Panc1 (cell line): ENCODE measurements at regions not wholly inside any gene's neighbourhood (a gene's known extent, or its start where the extent isn't known, plus 50 kb on each side); places are given as distances from the start of the nearest gene placed in this dataset.

Experiments
- ATAC-seq: fragments of 200-7000 bp; cut with Tn5 transposase; 2 replicates; pipeline ENCODE4 v1.9.1; 2020; ENCODE audit warnings: mild to moderate bottlenecking, moderate library complexity
- BruUV-seq: library from RNA; stranded (reverse); fragments of 400-500 nt; replicated peaks from 2 replicates; lab custom pipeline; 2021; lab: Mats Ljungman, UMichigan
- CTCF ChIA-PET: fragments of 300-600 bp; sonication (Branson Sonifier 250); formaldehyde crosslinking; loops from one replicate; lab custom pipeline; 2022; ENCODE audit warnings: antibody characterized with exemption; lab: Charles Lee
- POLR2A ChIA-PET: fragments of 300-600 bp; sonication (Branson Sonifier 250); formaldehyde crosslinking; loops from one replicate; lab custom pipeline; 2022; ENCODE audit warnings: antibody characterized with exemption; lab: Charles Lee
- DNase-seq: peaks from one replicate; pipeline ENCODE4 v3.0.0-alpha.2; 2010; ENCODE audit warnings: low read depth, low spot score
- H3K27ac ChIP-seq: 2 replicates; pipeline ENCODE4 v1.5.1; 2011; ENCODE audit warnings: mild to moderate bottlenecking, low read length, inconsistent platforms
- H3K27me3 ChIP-seq: fragments of 200-500 bp; sonication (Bioruptor generic); 2 replicates; pipeline ENCODE4 v1.6.0; 2014; ENCODE audit warnings: low read length, inconsistent platforms; ENCODE audit not compliant: control insufficient read depth, insufficient read depth
- H3K36me3 ChIP-seq: fragments of 200-500 bp; sonication (Bioruptor generic); 2 replicates; pipeline ENCODE4 v1.5.1; 2014; ENCODE audit warnings: inconsistent platforms, mild to moderate bottlenecking, low read length, moderate library complexity; ENCODE audit not compliant: control insufficient read depth, insufficient read depth
- H3K4me1 ChIP-seq: 2 replicates; pipeline ENCODE4 v1.5.1; 2011; ENCODE audit warnings: inconsistent platforms, mild to moderate bottlenecking, low read length, moderate library complexity; ENCODE audit not compliant: control insufficient read depth, insufficient read depth
- H3K4me3 ChIP-seq, 2 experiments: 2 replicates each; pipeline ENCODE4 v1.5.1; 2011 to 2012; ENCODE audit warnings: low read depth in 2 of 2, low read length in 2 of 2, mild to moderate bottlenecking in 2 of 2, inconsistent platforms in 1 of 2, moderate library complexity in 1 of 2
- H3K9me3 ChIP-seq: fragments of 200-500 bp; sonication (Bioruptor generic); 2 replicates; pipeline ENCODE4 v1.5.1; 2014; ENCODE audit warnings: low read depth, mild to moderate bottlenecking, inconsistent platforms, low read length, moderate library complexity; ENCODE audit not compliant: control insufficient read depth, insufficient read depth
- CTCF ChIP-seq: fragments of 450-650 bp; IDR thresholded peaks from 2 replicates; pipeline ENCODE4 v1.5.1; 2017; ENCODE audit warnings: mild to moderate bottlenecking
- POLR2AphosphoS5 ChIP-seq: IDR thresholded peaks from 2 replicates; pipeline ENCODE4 v1.6.1; 2012; ENCODE audit warnings: mild to moderate bottlenecking, low read depth, low read length, moderate library complexity
- REST ChIP-seq, 2 experiments: IDR thresholded peaks; 2 replicates each; pipeline ENCODE4 v1.6.1; 2011 to 2012; ENCODE audit warnings: low read depth in 2 of 2, control low read depth in 1 of 2, low read length in 1 of 2, mild to moderate bottlenecking in 1 of 2, moderate library complexity in 1 of 2; ENCODE audit not compliant: insufficient read depth in 1 of 2
- SIN3A ChIP-seq: IDR thresholded peaks from 2 replicates; pipeline ENCODE4 v1.6.1; 2012; ENCODE audit warnings: low read depth, mild to moderate bottlenecking, low read length, moderate library complexity, borderline replicate concordance; ENCODE audit not compliant: insufficient read depth
- TCF7L2 ChIP-seq: IDR thresholded peaks from 2 replicates; pipeline ENCODE4 v1.6.1; 2011; ENCODE audit warnings: mild to moderate bottlenecking, low read depth, low read length, inconsistent platforms
- in situ Hi-C: cut with HindIII; loops from 2 replicates; pipeline ENCODE4 v1.10.0; 2016; ENCODE audit warnings: low sequenced_read_pairs, low pct_unique_long_range_greater_than_20kb
- intact Hi-C: fragments of 100-400 bp; cut with micrococcal nuclease; formaldehyde crosslinking; loops from one replicate; pipeline ENCODE4 v1.10.0; 2022; ENCODE audit not compliant: unreplicated experiment

GRCh38 chr2:240226672-240227537 lies 86.4 kb upstream of the OTOS start:
- intact Hi-C loops (no loop called here), in situ Hi-C loops (no loop called here)
- Histone ChIP-seq H3K27ac (no peak overlapping the region), H3K27me3 (peaks cover 8% of the 10 kb centered on the region; the same call in 1 of the 2 replicates), H3K4me3 (no peak overlapping the region), H3K36me3 (no peaks in the 10 kb centered on the region), H3K4me1 (no peaks in the 10 kb centered on the region), H3K9me3 (peaks cover 3% of the 10 kb centered on the region; the same call in 1 of the 2 replicates)
- ATAC-seq (no peak), DNase-seq (no peak)
- ChIA-PET POLR2A (no interaction called here), CTCF (no interaction called here)
- no TSS peak for BruUV-seq
- TF ChIP-seq POLR2AphosphoS5 = no peak
- no peak for TF ChIP-seq REST (IDR thresholded peaks at IDR 0.05; ENCODE audit: insufficient read depth in 1 of 2, low read depth in 2 of 2, low read length in 1 of 2)
- TF ChIP-seq CTCF = no peak
- no peak for TF ChIP-seq SIN3A
- no peak for TF ChIP-seq TCF7L2

GRCh38 chr2:240227538-240228428 lies 87.3 kb upstream of the OTOS start:
- POLR2A ChIA-PET = interaction anchor here (0.6 kb wide), 1 partner anchor 121 kb away, joined by 3 read pairs; no protein-coding TSS in a partner anchor
- CTCF ChIA-PET = no interaction called here
- in situ Hi-C loops (no loop called here), intact Hi-C loops (no loop called here)
- DNase-seq (no peak), ATAC-seq (no peak)
- Histone ChIP-seq H3K9me3 (peaks cover 3% of the 10 kb centered on the region; the same call in 1 of the 2 replicates), H3K4me3 (no peak overlapping the region), H3K27me3 (peaks cover 4% of the 10 kb centered on the region; the same call in 1 of the 2 replicates), H3K36me3 (no peaks in the 10 kb centered on the region), H3K4me1 (no peaks in the 10 kb centered on the region), H3K27ac (no peak overlapping the region)
- TF ChIP-seq POLR2AphosphoS5 (no peak), CTCF (no peak), REST (IDR thresholded peaks at IDR 0.05; ENCODE audit: insufficient read depth in 1 of 2, low read depth in 2 of 2, low read length in 1 of 2) (no peak), SIN3A (no peak), TCF7L2 (no peak)
- no TSS peak for BruUV-seq
